ENCODE measurements at regions not wholly inside any gene's neighbourhood (a gene's known extent, or its start where the extent isn't known, plus 50 kb on each side); places are given as distances from the start of the nearest gene placed in this dataset.

- H3K4me3 ChIP-seq (ENCODE audit: low read depth, low read length) = no peak overlapping the region
- no peak for DNase-seq (ENCODE audit: low read depth)
- TF ChIP-seq, protein P1, sequence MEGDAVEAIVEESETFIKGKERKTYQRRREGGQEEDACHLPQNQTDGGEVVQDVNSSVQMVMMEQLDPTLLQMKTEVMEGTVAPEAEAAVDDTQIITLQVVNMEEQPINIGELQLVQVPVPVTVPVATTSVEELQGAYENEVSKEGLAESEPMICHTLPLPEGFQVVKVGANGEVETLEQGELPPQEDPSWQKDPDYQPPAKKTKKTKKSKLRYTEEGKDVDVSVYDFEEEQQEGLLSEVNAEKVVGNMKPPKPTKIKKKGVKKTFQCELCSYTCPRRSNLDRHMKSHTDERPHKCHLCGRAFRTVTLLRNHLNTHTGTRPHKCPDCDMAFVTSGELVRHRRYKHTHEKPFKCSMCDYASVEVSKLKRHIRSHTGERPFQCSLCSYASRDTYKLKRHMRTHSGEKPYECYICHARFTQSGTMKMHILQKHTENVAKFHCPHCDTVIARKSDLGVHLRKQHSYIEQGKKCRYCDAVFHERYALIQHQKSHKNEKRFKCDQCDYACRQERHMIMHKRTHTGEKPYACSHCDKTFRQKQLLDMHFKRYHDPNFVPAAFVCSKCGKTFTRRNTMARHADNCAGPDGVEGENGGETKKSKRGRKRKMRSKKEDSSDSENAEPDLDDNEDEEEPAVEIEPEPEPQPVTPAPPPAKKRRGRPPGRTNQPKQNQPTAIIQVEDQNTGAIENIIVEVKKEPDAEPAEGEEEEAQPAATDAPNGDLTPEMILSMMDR (IDR thresholded peaks at IDR 0.05; ENCODE audit: insufficient read depth, low read length) = no peak
Measured at GRCh38 chr2:128721096-128721495, 402.4 kb upstream of the HS6ST1 start.

GRCh38 chr2:128722489-128722888 lies 403.8 kb upstream of the HS6ST1 start:
- DNase-seq (ENCODE audit: low read depth) = no peak
- H3K4me3 ChIP-seq (ENCODE audit: low read depth, low read length) = no peak overlapping the region
- TF ChIP-seq, protein P1 (IDR thresholded peaks at IDR 0.05; ENCODE audit: insufficient read depth, low read length) = no peak

- TF ChIP-seq, protein P1 (IDR thresholded peaks at IDR 0.05; ENCODE audit: insufficient read depth, low read length) = no peak
- no peak for DNase-seq (ENCODE audit: low read depth)
- H3K4me3 ChIP-seq (ENCODE audit: low read depth, low read length) = no peak overlapping the region
Measured at GRCh38 chr2:128724547-128724946, 405.9 kb upstream of the HS6ST1 start.

DNA sequence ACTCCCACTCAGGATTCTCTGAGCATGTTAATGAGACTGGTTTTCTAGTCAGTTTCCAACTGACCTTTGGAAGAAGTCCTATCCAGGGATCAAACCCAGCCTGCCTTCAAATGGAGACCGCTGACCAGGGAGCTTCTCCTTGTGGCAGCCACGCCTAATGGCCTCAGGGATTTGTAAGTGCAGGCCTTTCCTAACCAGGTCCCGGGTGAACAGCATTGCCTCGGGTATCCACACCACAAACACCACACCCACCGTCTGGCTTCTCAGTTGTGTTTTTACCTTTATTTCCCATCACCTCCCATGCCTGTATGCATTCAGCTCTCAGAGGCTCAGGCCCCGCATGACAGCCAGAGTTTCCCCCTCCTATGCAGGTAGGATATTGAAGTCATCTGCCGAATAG lies 406.3 kb upstream of the HS6ST1 start:
- no peak overlapping the region for H3K4me3 ChIP-seq (ENCODE audit: low read depth, low read length)
- DNase-seq (ENCODE audit: low read depth) = no peak
- TF ChIP-seq, protein P1 (IDR thresholded peaks at IDR 0.05; ENCODE audit: insufficient read depth, low read length) = no peak

DNA sequence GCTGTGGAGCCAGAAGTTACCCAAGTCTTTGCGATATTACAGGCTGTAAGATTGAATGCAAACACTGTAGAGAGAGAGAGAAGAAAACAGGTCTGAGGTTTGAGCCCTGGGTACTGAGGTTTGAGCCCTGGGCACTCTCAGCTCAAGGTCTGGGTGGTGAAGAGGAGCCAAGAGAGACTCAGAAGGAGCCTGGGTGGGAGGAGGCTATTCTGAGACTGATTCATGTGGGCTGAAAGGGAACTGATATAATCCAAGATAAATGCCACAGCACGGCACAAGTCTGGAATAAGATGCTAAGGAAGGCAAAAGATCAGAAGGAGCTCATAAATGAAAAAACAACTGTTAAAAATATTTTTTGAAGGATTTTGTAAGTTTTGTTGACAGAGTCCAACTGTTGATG lies 407.6 kb upstream of the HS6ST1 start:
- TF ChIP-seq, protein P1 (IDR thresholded peaks at IDR 0.05; ENCODE audit: insufficient read depth, low read length) = no peak
- no peak overlapping the region for H3K4me3 ChIP-seq (ENCODE audit: low read depth, low read length)
- no peak for DNase-seq (ENCODE audit: low read depth)

DNA sequence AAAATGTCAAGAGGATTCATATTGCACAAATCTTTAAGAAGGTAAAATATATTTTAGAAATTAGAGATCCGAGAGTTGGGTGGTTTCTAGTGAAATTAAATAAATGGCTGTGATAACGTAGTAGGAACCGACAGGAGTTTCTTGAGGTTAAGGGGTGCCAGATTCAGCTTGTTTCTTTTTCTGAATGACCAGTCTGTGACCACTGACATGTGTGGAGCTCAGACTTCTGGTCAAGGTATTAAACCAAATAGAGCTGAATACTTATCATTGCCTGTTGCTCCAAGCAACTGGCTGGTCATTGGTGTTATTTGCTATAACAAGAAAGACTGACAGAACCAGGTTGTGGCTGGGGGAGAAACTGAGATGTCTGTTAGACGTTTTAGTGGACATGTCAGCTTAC lies 408.2 kb upstream of the HS6ST1 start:
- TF ChIP-seq, protein P1 (IDR thresholded peaks at IDR 0.05; ENCODE audit: insufficient read depth, low read length) = no peak
- no peak overlapping the region for H3K4me3 ChIP-seq (ENCODE audit: low read depth, low read length)
- DNase-seq (ENCODE audit: low read depth) = no peak

DNA sequence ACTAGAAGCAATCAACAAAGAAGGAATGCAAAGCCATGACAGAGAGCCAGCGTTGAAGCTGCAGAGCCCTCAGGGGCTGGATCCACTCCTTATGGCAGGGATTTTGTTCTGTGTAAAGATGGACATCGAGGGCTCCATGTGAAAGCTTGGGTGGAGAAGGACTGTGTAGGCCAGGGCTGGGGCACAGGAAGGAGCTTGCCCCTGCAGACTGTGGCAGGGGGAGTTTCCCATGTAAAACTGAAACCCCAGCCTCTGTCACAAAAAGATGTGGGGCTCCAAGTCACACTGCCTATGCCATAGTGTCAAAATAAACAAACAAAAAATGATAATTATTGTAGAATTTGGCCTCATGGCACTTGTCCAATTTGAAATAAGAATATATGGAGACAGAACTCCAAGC lies 408.7 kb upstream of the HS6ST1 start:
- DNase-seq (ENCODE audit: low read depth) = no peak
- TF ChIP-seq, protein P1 (IDR thresholded peaks at IDR 0.05; ENCODE audit: insufficient read depth, low read length) = no peak
- no peak overlapping the region for H3K4me3 ChIP-seq (ENCODE audit: low read depth, low read length)

Data from fibroblast of the aortic adventitia (primary cell).